Jurkat, Clone E6-1 (cell line): ENCODE measurements at regions not wholly inside any gene's neighbourhood (a gene's known extent, or its start where the extent isn't known, plus 50 kb on each side); places are given as distances from the start of the nearest gene placed in this dataset.
"Not testable (repeated sequence)": the region's sequence is repeated elsewhere in the genome, so short reads cannot be mapped to it uniquely, and the experiment has no call there.

Experiments used
- DNase-seq: peaks from one replicate; pipeline ENCODE4 v3.0.0-alpha.2; 2011; ENCODE audit warnings: low read depth, low spot score
- H3K4me3 ChIP-seq: 2 replicates; pipeline ENCODE4 v1.5.1; 2011; ENCODE audit warnings: mild to moderate bottlenecking, low read length, control low read depth, moderate library complexity

DNA sequence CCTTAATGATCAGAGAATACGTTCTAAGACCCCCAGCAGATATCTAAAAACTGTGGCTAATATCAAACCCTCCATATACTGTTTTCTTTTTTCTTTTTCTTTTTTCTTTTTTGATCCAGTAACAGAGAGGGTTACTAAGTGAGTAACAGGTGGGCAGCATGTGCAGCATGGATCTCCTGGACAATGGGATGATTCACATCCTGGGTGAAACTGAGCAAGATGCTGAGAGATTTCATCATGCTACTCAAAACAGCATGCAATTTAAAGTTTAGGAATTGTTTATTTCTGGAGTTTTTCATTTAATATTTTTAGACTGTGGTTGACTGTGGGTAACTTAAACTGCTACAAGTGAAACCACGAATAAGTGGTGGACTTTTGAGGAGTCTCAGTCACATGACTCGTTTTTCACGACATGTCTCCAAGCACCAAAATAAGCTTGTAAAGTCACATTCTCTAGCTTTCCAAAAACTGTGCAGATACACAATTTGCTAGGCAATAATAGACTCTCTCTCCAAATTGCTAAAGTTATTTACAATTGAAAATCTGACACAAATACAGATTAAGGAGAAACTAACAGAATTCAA is 716.2 kb downstream of the NXPH1 start:
- no peak overlapping the region for H3K4me3 ChIP-seq
- DNase-seq: no peak

DNA sequence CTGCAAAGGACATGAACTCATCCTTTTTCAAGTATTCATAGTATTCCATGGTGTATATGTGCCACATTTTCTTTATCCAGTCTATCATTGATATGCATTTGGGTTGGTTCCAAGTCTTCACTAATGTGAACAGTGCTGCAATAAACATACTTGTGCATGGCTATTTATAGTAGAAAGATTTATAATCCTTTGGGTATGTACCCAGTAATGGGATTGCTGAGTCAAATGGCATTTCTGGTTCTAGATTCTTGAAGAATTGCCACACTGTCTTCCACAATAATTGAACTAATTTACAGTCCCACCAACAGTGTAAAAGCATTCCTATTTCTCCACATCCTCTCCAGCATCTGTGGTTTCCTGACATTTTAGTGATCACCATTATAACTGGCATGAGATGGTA is 730.3 kb downstream of the NXPH1 start:
- not testable (repeated sequence) for H3K4me3 ChIP-seq, DNase-seq

DNA sequence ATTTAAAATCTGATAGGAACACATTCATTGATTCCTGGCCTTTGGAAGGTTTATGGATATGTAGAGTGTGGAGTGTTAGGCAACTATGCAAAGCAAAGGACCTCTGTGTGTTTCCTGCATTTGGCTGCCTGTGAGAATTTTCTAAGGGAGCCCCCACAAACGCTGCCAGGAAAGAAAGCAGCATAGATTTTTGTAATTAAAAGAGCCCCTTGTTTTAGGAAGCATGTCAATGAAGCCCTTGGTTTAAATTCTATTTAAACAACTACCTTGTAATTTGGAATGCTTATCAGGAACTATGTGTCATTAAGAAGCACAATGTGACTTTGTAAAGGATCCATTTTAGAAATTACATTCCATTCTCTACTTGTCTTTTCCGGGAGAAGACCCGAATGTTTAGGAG is 742.5 kb downstream of the NXPH1 start:
- DNase-seq: no peak

DNA sequence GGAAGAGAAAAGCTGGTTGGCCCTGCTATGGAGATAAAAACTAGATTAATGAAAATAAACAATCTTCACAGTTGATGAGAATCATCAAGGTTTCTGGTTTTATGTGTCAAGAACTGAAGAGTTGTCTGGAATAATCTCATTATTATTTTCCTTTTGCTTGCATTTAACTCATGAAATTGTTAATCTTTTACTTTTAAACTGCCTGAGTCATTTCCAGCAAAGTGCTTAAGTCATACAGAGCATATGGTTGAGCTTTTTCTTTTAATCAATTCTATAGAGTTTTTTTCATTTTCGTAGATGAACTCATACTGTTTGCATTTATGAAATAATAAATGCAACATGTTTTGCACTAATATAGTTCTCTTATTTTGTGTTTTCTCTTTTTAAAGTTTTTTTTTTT is 747.9 kb downstream of the NXPH1 start:
- DNase-seq: no peak
- H3K4me3 ChIP-seq: no peak overlapping the region

More for the DNA sequence above, 742.5 kb downstream of the NXPH1 start:
- no peak overlapping the region for H3K4me3 ChIP-seq

DNA sequence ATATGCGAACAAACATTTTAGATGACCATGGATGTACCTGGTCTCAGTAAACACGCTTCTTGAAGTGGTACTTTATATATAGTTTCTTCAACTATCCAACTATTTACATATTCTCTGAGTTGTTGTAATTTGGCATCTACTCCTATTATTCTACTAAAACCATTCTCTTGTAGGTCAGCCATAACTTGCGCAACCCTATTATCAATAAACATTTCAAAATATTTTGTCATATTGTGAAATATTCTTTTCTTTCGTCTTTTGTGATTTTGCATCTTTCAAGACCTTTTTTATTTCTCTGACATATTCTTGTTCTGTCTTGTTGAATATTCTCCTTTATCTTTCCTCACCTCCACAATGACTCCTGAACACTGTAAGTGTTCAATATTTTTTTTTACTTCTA is 753.3 kb downstream of the NXPH1 start:
- no peak overlapping the region for H3K4me3 ChIP-seq

DNA sequence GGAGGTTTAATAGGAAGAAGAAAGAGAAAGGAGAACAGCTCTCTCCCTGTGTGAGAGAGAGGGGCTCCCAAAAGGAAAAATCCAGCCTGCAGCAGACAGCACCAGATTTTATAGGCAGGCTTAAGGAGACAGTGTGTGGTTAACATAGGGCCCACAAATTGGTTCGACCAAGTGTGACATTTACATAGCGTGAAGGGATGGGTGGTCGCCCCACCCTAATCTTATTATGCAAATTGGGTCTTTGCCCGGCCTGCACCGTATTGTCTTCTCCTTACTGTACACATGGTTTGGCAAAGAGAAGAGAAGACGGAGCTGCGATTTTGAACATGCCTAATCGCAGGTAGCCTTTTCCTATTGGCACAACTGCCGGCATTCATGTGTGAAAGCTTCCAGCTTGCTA is 756.3 kb downstream of the NXPH1 start:
- DNase-seq: no peak
- no peak overlapping the region for H3K4me3 ChIP-seq

More for the DNA sequence above, 753.3 kb downstream of the NXPH1 start:
- no peak for DNase-seq

DNA sequence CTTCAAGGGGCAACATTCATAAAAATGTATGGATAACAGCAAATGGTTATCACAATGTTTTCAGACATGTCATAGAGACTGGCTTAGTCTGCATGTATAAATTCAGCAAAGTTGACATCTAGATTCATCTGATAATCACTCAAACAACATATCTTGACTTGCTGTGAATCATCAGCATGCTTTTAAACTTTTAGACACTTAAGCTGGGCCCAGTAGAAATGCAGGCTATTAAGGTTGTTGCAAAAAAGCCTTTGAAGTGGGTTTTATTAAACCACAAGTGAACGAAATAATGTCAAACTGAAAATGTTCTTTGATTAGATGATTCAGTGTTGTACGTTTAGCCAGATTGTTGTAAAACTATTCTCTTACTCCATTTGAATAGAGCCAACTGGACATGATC is 759.6 kb downstream of the NXPH1 start:
- no peak overlapping the region for H3K4me3 ChIP-seq
- DNase-seq: no peak

DNA sequence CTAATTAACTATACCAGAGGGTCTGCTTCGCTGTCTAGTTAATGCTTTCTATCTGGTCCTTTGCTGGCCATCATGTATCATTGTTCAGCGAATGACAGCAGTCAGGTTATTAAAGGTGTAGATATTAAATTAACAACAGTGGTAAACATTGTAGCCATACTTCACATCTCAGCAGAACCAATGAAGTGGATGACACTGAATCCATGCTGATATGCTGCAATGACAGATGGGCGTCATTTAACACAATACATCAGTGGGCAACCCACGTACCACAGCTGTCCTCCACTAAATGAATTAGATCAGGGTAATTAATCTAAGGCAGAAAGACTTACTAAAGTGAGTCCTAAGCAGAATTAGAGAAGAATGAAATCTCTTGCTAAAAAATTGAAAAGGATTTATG is 767.2 kb downstream of the NXPH1 start:
- H3K4me3 ChIP-seq: no peak overlapping the region
- DNase-seq: no peak

DNA sequence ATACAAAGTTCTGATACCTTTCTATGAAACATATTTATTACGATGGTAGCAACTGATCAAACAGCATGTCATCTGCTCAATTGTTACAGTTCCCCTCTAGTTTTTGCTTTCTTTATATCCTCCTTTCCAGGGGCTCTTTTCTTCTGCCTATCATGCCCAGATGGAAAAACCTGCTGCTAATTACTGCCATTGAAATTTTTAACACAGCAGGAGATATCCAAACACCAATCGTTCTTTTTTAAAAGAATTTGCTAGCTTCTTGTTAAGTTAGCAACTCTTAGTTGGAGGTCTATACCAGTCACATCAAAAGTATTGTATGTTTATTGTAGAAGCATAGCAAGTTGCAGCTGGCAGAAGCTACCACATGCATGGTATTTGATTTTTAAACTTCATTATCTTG is 768.5 kb downstream of the NXPH1 start:
- H3K4me3 ChIP-seq: no peak overlapping the region
- no peak for DNase-seq

DNA sequence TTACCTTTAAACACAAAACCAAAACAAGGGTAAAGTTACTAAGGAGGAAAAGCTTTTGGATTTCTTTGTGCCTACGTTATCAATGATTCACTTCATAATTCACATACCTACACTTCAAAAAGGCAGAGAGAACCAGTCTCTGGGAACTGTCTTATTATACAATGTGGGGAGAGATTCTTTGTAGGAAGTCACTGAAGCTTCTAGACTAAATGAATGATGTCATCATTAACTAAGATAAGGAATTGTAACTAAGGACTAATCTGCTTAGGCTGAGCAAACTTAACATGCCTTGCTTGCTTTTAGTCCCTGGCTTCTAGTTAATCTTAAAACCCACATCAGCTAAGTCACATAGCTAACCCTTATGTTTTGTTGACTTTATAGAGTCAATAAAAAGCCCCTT is 771.2 kb downstream of the NXPH1 start:
- no peak for DNase-seq
- H3K4me3 ChIP-seq: no peak overlapping the region

DNA sequence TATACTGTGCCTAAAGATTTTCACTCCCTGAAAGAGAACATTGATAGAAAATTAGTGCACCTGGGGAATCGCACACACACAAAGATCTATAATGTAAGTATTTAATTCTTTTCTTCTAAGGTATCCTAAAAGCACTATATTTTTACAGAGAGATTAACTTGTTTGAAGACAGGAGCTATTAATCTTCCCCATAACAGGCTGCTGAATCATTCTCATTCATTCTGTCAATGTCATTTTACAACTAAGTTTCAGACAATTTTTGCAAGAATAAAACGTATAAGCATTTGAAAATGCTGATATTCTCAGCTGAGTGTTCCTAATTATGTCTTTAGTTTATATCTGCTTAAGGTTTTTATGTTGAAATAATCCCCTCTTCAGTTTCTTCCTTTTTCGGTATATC is 776.7 kb downstream of the NXPH1 start:
- no peak for DNase-seq
- H3K4me3 ChIP-seq: no peak overlapping the region

DNA sequence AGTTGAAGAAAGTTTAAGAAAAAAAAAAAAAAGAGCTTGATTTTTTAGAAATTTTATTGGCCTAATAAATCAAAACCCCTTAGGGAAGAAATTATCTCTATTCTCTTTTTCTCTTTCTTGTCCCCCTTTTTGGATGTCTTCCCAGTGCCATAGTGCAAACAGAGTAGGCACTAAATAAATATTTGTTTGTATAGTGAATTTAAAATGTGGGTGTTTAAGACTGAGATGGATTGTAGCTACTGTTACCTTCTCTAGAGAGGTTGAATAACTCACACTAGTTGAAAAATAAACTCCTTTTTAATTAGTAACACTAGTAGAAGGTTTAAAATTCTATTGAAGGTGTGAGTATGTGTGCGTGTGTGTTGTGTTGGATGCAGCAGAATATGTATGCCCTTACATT is 783.8 kb downstream of the NXPH1 start:
- no peak for DNase-seq

DNA sequence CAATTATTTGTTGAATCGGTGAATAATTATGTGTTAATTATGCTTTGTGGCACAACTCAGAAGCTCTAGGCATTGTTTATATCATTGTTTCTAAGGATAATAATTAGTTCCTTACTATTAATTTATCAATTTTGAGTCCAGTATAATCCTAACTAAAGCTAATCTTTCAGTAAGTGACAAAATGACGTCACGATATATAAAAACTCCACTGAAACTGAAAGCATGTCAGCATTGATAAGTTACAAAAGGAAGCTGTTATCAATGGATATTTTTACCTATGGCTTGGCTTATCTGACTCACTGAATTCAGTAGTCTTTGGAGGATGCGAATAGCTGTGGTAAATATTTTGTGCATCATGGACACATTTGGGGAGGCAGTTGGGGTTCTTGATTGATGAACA is 793.1 kb downstream of the NXPH1 start:
- H3K4me3 ChIP-seq: no peak overlapping the region
- DNase-seq: no peak

More for the DNA sequence above, 783.8 kb downstream of the NXPH1 start:
- H3K4me3 ChIP-seq: no peak overlapping the region

DNA sequence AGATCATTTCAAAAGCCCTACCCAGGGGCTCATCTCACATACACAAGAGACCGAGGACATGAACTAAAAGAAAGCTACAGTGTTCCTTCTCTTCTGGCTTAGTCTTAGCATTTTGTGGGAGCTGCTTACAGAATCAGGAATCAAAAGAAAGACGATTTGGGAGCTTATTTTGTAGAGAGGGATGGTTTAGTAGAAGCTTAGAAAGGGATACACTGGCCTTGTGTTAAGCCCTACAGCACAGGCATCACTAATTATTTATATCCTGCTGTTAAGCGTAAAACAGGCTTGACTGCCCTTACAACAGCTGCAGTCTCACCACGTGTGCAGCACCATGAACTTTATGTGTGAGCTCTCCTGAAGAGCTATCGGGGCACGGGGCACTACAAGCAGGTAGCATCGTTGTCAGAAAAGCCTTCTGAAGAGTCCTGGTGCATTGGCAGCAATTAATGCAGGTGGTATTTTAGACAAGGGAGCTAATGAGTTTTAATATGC is 798.3 kb downstream of the NXPH1 start:
- H3K4me3 ChIP-seq: no peak overlapping the region
- DNase-seq: no peak

DNA sequence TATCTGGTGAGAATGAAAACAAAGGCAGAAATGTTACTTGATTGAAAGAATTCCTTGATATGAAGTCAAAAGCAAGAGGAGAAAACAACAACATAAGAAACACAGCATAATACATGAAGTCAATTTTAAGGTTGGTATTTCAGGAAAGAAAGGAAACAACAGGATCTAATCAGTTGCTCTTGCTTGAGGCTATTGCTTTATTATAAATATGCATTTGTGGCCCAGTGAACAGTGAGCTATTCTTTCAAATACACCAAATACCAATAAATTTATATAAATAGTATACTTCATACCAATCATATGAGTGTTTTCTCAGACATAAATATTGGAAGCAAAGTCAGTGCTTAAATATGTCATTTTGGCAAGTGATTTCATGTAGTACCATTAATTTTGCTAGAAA is 806.6 kb downstream of the NXPH1 start:
- DNase-seq: no peak
- no peak overlapping the region for H3K4me3 ChIP-seq

DNA sequence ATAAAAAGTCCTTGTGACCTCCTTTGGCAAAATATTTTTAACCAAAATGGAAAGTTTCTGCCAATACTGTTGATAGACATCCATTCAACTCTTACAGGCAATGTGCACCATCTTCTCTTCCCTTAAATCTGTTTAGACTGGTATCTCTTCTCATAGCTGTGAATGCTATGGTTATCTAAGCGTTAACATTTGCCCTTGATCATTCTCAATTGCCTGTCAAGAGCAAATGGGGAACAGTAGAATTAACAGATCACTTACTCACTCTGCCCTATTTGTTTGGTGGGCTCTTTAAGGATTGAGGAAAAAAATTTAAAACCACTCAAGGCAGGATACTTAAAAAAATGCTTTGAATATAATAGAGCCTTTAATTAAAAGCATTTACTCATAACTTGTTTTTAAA is 808.4 kb downstream of the NXPH1 start:
- no peak for DNase-seq
- H3K4me3 ChIP-seq: no peak overlapping the region

DNA sequence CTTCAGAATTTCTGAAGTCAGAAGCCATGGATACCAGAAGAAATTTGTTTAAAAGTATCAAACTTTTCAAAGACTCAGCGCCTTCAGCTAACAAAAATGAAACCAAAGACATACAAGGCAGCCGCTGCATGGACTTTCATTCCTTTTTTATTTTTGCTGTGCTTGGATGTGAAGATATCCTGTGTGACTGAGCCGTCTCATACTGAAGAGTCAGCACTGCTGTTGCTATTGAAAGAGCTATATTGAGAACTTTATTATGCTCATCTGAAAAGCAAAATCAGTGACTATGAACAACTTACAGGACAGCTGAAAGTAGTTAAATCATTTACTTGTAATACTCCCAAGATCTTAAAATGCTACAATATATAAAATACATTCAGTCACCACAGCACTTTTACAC is 809.2 kb downstream of the NXPH1 start:
- H3K4me3 ChIP-seq: no peak overlapping the region
- no peak for DNase-seq

DNA sequence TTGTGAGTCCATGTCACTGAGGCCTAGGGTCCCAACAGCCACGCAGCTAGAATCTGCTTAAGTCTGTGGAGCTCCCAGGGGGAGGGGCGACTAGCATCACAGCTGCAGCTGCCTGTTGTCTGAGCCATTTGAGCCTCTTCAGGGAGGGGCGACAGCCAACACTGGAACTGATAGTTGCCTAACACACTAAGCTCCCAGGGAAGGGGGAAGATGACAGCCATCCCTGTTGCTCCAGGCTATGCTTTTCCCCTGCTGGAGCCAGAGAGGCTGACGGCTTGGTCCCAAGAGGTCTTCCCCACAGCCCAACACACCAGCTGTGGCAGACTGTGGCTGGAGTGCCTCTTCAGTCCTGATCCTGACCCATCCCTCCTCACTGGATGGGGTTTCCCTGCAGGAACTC is 817.5 kb downstream of the NXPH1 start:
- DNase-seq: no peak
- H3K4me3 ChIP-seq: no peak overlapping the region

DNA sequence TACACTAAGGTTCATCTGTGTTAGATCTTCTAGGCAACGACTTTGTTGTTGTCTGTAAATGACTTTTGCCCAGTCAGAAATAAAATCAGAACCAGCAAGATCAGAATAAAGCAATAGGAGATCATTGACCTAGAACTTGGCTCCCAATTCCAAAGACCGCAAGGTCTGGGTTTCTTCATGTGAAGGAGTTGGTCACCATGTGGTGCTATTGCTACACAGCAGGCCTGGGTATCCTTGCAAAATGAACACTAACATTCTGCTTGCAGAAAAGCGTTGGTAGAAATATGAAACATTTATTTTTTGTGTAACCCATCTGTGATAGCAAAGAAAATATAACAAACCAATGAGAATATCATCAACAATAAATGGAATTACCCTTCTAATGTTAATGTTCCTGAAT is 831.0 kb downstream of the NXPH1 start:
- DNase-seq: no peak

DNA sequence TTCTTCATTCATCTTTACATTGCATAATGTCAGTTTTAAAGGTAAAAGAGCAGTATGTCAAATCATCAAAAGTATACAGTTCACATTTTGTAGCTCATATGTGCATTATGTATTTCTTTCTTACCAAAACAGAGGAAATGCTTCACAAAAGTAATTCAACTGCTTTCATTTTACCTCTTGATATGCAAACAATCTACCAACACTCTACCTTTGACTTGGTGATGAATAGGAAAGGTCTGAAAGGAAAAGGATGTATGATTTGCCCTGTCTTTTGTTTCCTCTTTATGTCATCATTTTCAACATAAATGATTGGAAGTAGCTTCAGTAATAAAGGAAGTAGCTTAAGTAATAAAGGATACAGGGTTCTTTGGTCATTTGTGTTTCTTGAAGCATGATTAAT is 846.7 kb downstream of the NXPH1 start:
- no peak for DNase-seq
- no peak overlapping the region for H3K4me3 ChIP-seq

More for the DNA sequence above, 831.0 kb downstream of the NXPH1 start:
- H3K4me3 ChIP-seq: no peak overlapping the region

DNA sequence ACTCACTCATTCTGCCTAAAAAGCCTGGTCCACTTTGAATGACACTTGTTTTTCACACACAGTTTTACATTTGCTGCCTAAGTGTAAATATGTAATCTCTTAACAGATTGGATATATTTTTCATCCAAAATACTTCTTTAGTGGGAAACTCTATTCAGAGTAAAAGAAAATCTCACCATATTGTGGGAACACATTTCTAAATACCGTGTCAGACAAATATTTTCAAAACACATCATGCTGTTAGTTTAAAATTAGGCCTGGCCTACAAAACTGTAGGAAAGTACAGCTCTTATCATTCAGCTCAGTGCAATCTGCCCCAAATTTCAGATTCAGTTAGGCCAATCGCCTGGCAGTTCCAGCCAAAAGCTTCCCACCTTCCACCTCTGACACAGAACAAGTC is 849.8 kb downstream of the NXPH1 start:
- no peak for DNase-seq
- H3K4me3 ChIP-seq: no peak overlapping the region

DNA sequence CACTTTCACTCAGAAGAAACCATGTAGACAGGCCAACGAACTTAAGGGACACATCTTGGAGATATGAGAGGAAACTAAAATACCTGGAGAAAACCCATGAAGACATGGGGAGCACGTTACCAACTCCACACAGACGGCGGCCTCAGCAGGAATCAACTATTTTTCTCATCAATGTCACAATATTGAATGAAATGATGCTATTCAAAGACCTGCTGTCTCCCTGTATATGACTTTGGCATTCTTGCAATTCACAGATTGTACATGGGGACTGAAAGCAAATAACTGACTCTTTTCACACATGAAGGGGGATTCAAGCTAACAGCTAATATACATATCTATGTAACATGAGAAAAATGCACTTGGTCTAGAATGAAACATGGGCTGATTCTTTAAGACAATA is 869.0 kb downstream of the NXPH1 start:
- no peak overlapping the region for H3K4me3 ChIP-seq
- no peak for DNase-seq
